ENCODE measurements at regions not wholly inside any gene's neighbourhood (a gene's known extent, or its start where the extent isn't known, plus 50 kb on each side); places are given as distances from the start of the nearest gene placed in this dataset.

DNA sequence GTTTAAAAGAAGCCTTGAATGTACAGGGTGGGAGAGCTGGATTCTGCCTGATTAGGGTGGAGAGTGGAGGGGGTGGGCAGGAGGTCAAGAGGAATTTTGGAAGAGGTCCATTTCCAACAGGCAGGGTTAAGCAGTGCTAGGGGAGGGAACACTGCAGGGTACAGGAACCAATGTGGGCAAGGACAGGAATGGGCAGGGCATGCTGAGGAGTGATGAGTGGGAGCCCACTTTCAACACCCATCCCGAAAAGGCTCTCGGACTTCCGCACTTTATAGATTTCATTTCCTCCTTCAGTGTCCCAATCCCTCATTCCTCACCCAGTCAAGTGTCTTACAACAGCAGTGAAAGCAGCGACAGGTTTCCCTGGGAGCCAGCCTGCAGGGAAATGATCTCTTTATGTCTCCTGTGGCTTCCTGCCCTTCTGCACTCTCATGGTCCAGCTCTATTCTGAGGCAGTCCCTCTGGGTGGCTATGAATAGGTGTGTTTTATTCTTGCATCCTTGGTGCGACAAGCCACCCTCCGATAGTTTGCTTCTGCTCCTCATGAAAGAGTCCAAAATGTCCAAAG is 50.5 kb upstream of the ZNF507 start:
- no peaks in the 10 kb centered on the region for H3K79me2 ChIP-seq (ENCODE audit: control insufficient read depth, insufficient read depth, low read length)
- H3K4me3 ChIP-seq (ENCODE audit: control insufficient read depth in 2 of 3, extremely low read depth in 1 of 3, insufficient read depth in 2 of 3, low read depth in 1 of 3, low read length in 3 of 3): no peak overlapping the region
- DNase-seq (ENCODE audit: low read depth, low spot score) (no peak), FAIRE-seq (no peak)
- no peaks in the 10 kb centered on the region for H3K9me1 ChIP-seq (ENCODE audit: control insufficient read depth, extremely low read depth, insufficient read depth, low read length)
- TF ChIP-seq, protein P1, sequence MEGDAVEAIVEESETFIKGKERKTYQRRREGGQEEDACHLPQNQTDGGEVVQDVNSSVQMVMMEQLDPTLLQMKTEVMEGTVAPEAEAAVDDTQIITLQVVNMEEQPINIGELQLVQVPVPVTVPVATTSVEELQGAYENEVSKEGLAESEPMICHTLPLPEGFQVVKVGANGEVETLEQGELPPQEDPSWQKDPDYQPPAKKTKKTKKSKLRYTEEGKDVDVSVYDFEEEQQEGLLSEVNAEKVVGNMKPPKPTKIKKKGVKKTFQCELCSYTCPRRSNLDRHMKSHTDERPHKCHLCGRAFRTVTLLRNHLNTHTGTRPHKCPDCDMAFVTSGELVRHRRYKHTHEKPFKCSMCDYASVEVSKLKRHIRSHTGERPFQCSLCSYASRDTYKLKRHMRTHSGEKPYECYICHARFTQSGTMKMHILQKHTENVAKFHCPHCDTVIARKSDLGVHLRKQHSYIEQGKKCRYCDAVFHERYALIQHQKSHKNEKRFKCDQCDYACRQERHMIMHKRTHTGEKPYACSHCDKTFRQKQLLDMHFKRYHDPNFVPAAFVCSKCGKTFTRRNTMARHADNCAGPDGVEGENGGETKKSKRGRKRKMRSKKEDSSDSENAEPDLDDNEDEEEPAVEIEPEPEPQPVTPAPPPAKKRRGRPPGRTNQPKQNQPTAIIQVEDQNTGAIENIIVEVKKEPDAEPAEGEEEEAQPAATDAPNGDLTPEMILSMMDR (optimal IDR thresholded peaks at IDR 0.05 in 1 of 3, IDR thresholded peaks at IDR 0.05 in 1 of 3, conservative IDR thresholded peaks at IDR 0.05 in 1 of 3; ENCODE audit: extremely low read depth in 1 of 3, insufficient read depth in 2 of 3, low read length in 3 of 3): no peak
- TF ChIP-seq EZH2 (IDR thresholded peaks at IDR 0.05; ENCODE audit: low read length): no peak
- no peaks in the 10 kb centered on the region for H4K20me1 ChIP-seq (ENCODE audit: control insufficient read depth, extremely low read depth, insufficient read depth, low read length)
- no peaks in the 10 kb centered on the region for H3K9me3 ChIP-seq (ENCODE audit: control insufficient read depth, low read depth, low read length)
- no peak overlapping the region for H3K4me2 ChIP-seq (ENCODE audit: control insufficient read depth, extremely low read depth, insufficient read depth, low read depth, low read length)
- no peak overlapping the region for H3K9ac ChIP-seq (ENCODE audit: control insufficient read depth, extremely low read depth, insufficient read depth, low read length)
- dilution Hi-C loops (cut with MboI; ENCODE audit: extremely low pct_ligation_motif_present, low sequenced_read_pairs): no loop called here
- no peak overlapping the region for H3K27ac ChIP-seq (ENCODE audit: control insufficient read depth, insufficient read depth, low read length)
- no peak overlapping the region for H2AFZ ChIP-seq (ENCODE audit: control insufficient read depth, low read length)
- no peaks in the 10 kb centered on the region for H3K36me3 ChIP-seq (ENCODE audit: control insufficient read depth in 2 of 2, extremely low read depth in 1 of 2, insufficient read depth in 2 of 2, low read length in 2 of 2)
- no peaks in the 10 kb centered on the region for H3K27me3 ChIP-seq (ENCODE audit: control insufficient read depth, extremely low read depth, insufficient read depth, low read length)
- no peaks in the 10 kb centered on the region for H3K4me1 ChIP-seq (ENCODE audit: control insufficient read depth, extremely low read depth, insufficient read depth, low read length)

Small RNA genes in the stretch of these regions (small RNA-seq; reads per million reads assigned to genes)
- gene AC011456.1 (ENCODE audit: insufficient read length in 3 of 3, low read depth in 3 of 3, low replicate concordance in 1 of 3) (0 reads per million in 3 experiments), gene RNA5SP471 (ENCODE audit: insufficient read length in 3 of 3, low read depth in 3 of 3, low replicate concordance in 1 of 3) (0 reads per million in 3 experiments), gene RNA5SP472 (ENCODE audit: insufficient read length in 3 of 3, low read depth in 3 of 3, low replicate concordance in 1 of 3) (0 to 0.75 (median 0.67) reads per million in 3 experiments), gene RNU6-967P (ENCODE audit: insufficient read length in 3 of 3, low read depth in 3 of 3, low replicate concordance in 1 of 3) (0 reads per million in 3 experiments)

Measured in keratinocyte (primary cell).